Coronary artery (tissue), 2 donors: ENCODE measurements at regions not wholly inside any gene's neighbourhood (a gene's known extent, or its start where the extent isn't known, plus 50 kb on each side); places are given as distances from the start of the nearest gene placed in this dataset.

ENCODE experiments used
- DNase-seq: peaks from one replicate; pipeline ENCODE4 v3.0.0-alpha.2; 2017; ENCODE audit warnings: low spot score
- H3K27ac ChIP-seq, 2 donors: fragments of 200-600 bp; sonication (generic); one replicate each; pipeline ENCODE4 v1.5.1; 2016 to 2019
- H3K4me3 ChIP-seq: fragments of 200-600 bp; sonication (generic); 2 replicates; pipeline ENCODE4 v1.5.1; 2016; ENCODE audit warnings: mild to moderate bottlenecking, moderate library complexity
- CTCF ChIP-seq: fragments of 200-600 bp; sonication (generic); IDR thresholded peaks from one replicate; pipeline ENCODE4 v1.5.1; 2019; ENCODE audit warnings: antibody characterized with exemption

GRCh38 chr17:12254460-12254859 lies 233.8 kb downstream of the MAP2K4 start:
- Histone ChIP-seq H3K4me3 (no peak overlapping the region), H3K27ac (no peak overlapping the region)
- no peak for TF ChIP-seq CTCF
- DNase-seq, result no peak

GRCh38 chr17:12256380-12256995 lies 235.8 kb downstream of the MAP2K4 start:
- no peak for DNase-seq
- H3K4me3 ChIP-seq, result no peak overlapping the region
- no peak overlapping the region for H3K27ac ChIP-seq
- peak; percentile 74 for TF ChIP-seq CTCF

- no peak overlapping the region for H3K27ac ChIP-seq
- DNase-seq, result no peak
- H3K4me3 ChIP-seq, result no peak overlapping the region
- TF ChIP-seq CTCF, result no peak
Observed at GRCh38 chr17:12257176-12257575, 236.5 kb downstream of the MAP2K4 start.

- no peak for TF ChIP-seq CTCF
- H3K27ac ChIP-seq, result no peak overlapping the region
- no peak overlapping the region for H3K4me3 ChIP-seq
- DNase-seq, result no peak
Observed at GRCh38 chr17:12261354-12261753, 240.7 kb downstream of the MAP2K4 start.

- Histone ChIP-seq H3K27ac (no peak overlapping the region), H3K4me3 (no peak overlapping the region)
- no peak for DNase-seq
- TF ChIP-seq CTCF, result no peak
Observed at GRCh38 chr17:12269751-12270150, 249.1 kb downstream of the MAP2K4 start.

GRCh38 chr17:12277827-12278226 lies 257.1 kb downstream of the MAP2K4 start:
- TF ChIP-seq CTCF, result no peak
- Histone ChIP-seq H3K27ac (no peak overlapping the region), H3K4me3 (no peak overlapping the region)
- DNase-seq, result no peak

GRCh38 chr17:12282056-12282455 lies 261.4 kb downstream of the MAP2K4 start:
- Histone ChIP-seq H3K27ac (peak overlapping the region; percentile 50 to 63), H3K4me3 (no peak overlapping the region)
- DNase-seq, result no peak
- no peak for TF ChIP-seq CTCF
